Fibroblast of skin of right quadriceps (primary cell): ENCODE measurements at regions not wholly inside any gene's neighbourhood (a gene's known extent, or its start where the extent isn't known, plus 50 kb on each side); places are given as distances from the start of the nearest gene placed in this dataset.
A peak's percentile ranks its signal among the peaks of the same experiment; 100 is the strongest.

ENCODE experiments used
- DNase-seq: peaks from one replicate; pipeline ENCODE4 v3.0.0-alpha.2; 2013

DNA sequence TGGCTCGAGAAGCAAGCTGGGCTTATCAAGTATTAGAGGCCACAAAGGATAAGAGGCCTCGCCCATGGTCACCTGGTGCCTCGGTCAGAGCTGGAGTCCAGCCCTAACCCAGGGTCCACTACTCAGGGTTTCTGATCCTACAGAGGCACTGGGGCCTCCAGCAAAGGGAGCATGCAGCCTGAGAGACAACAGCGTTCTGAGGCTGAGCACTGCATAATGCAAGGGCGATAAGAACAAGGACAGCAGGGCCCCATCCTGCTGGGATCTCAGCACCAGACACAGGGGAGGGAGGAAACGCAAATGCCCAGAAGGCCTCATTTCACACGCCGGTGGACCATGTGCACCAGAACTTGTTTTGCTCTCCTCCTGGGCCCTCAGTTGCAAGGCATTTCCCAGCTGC, 63.0 kb downstream of the C5orf15 start:
- DNase-seq: no peak

DNA sequence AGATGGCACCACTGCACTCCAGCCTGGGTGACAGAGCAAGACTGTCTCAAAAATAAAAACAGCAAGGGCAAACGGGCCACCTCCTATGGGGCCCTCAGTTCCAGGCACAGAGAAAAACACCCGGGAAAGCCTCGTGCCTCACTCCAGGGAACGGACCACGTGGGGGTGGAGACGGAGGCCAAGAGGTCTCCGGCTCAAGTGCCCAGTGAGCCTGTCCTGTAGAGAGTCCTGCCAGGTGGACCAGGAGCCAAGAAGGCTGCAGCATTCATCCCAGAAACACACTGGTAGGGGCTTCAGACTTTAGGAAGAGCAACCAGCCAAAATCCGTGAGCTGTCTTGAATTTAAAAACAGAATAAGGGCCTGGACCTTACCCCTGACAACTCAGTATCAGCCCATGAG, 63.8 kb downstream of the C5orf15 start:
- no peak for DNase-seq

DNA sequence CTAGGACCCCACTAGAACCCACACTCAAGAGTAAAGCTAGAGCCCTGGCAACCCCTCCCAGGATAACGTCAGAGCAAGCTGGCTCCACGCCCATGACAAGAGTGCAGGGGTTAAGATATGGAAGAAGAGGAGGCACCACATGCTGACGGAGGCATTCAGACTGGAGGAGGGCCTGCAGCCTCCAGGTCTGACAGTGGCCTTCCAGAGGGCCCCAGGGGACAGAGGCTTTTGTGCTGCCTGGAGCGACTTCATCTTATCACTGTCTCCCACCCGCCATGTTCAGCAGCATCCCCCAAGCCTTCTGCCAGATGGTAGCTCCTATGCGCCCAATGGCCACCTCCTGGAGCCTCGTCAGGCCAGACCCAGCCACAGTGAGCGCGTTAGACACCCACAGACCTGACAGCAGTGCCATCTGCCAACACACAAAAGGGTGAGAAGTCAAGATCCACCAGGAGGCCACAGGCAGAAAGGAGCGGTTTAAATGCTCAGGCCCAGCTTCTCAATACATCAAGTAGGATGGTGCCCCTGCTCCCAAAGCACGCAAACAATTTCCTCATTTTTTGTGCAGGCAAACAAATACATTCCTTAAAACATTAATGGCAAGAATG, 65.8 kb downstream of the C5orf15 start:
- no peak for DNase-seq

DNA sequence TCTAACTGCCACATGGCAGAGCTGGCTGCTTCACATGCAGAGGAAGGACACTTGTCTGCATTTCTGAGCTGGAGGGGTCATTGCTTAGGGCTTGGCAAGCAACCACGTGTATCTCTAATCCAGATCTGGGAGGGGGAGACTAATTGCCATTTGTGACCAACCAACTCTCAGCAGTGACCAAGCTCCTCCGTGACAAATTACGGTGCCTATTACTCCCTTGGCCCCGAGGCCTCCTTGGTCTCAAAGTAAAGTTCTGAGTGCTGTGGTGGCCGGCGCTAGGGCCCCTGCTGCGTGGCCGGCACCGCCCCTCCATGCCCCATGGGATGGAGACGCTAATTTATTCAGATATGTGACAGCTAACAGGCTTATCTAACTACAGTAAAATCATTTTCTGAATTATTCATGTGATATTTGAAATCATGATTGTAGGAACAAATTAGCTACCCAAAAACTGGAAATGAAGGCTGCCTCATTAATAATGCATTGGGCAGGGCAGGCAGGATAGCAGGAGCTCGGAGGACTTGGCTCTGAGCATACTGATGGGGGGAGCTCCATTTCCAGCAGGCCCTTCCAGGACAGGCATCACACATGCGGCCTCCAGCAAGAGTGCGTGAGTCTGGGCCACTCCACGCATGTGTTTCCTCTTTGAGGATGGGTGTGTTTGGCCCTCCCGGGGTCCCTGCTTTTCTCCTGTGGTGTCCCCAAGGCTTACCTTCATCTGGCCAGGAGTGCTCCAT, 67.7 kb downstream of the C5orf15 start:
- DNase-seq: no peak

DNA sequence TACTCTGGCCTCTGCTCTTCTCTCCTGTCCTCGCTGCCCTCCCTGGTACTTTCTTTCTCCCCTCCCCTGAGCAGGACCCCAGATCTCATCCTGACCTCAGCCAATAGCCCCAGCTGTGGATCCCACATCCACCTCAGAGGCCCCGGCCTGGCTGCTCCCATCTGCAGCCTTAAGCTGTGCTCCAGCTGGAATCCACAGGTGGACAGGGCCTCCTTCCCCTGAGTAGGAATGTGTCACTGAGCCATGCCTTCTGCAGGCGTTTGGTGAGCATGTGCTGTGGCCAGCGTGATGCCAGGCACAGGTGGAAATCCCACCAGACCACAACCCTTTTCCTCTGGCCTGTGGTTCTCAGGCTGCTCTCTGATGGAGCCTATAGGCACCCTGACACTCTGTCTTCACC, 68.9 kb downstream of the C5orf15 start:
- no peak for DNase-seq

DNA sequence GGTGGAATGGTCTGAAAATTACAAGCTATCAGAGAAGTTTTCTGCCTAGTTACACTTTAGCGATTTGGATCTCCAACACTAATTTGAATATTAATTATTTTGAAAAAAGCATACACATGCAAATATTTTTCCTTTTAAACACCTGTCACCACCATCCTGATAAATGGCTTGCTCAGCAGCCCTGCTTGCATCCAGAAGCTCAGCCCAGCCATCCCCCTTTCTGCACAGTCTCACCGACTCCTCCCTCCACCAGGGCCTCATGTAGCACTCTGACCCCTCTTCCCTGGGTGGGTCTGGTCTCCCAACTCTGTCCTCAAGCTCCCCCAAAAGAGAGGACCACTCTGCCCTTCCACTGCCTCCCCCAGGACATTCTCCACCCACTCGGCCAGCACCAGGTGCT, 70.0 kb downstream of the C5orf15 start:
- no peak for DNase-seq

DNA sequence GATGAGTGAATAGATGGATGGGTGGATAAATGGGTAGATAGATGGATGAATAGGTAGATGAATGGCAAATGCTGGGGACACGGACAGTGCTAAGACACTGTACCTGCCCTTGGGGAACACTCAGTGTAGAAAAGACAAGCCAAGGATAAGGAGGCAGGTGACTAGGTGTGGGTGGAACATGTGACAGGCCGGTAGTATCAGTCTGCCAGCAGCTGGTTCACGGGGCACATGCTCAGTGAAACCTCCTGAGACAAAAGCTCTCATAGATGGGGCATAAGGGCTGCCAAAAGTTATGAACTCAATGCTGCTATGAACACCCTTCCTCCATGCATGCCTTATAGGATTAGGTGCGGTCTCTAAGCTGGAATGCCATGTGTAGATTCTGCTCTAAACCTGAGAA, 71.0 kb downstream of the C5orf15 start:
- DNase-seq: no peak

DNA sequence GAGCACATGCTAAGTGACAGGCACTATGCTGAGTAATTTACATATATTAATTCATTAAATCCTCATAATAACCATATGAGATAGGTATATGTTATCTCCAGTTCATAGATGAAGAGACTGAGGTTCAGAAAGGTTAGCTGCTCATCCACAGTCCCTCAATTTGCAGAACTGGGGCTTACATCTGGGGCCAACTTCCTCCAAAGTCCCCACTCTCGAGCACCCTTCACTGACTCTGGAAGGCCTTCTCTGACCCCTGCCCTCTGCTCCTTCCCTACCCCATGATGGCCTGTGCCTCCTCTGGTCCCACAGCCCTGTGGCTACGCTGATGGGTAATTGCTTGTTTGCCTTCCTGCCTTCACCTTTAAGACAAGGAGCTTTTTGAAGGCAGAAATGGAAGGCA, 71.6 kb downstream of the C5orf15 start:
- DNase-seq: no peak

DNA sequence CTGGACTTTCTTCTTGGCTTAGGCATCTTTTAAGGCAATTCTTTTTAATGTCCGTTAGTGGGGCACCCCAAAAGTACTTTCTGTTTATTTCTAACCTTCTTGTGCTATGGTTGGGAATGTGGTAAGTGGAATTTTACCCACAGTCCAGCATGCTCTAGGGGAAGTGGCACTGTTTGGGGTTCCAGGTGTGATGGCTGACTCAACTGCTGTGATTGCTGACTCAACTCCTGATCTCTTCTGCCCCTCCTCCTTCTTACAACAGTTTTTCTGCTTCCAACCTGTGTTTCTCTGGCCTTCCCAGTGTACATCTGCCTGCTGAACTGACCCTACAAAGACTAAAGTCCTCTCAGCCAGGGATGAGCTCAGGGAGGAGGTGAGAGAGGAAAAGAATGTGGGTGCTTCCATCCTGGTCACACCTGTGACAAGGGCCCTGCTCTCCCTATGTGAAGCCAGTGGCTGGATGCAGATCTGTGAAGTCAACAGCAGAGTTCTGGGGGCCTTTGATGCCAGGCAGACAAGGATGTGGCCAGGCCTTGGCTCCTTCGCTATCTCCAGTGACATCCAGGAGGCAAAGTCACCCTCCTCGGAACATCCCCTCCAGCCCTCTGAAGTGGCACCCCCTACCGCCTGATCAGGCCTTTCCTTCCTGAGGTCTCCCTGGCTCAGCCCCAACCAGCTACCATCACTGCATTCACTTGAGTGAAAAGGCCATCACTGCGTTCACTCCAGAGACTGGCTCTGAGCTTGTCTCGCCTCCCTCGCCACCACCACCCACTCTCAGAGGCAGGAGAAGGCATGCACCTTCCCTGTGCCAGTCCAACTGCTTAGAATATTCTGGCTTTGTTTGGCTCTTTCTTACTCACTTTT, 72.2 kb downstream of the C5orf15 start:
- no peak for DNase-seq

DNA sequence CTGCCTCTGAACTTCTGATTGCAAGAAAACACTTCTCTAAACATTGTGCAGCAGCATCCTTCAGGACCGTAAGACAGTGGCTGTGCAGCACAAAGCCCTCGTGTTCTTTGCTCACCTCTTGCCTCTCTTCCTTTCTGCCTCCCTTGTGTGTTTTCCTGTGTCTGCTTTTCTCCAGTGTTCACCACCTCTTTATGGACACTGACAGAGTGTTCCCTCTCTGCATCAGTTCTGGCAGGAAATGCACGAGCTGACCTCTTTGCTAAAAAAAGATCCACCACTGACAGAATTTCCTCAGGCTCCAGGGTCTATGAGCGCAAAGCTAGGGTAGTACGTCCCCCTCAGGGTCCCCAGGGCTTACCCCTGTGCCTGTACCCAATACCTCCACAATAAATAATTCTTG, 74.3 kb downstream of the C5orf15 start:
- no peak for DNase-seq

DNA sequence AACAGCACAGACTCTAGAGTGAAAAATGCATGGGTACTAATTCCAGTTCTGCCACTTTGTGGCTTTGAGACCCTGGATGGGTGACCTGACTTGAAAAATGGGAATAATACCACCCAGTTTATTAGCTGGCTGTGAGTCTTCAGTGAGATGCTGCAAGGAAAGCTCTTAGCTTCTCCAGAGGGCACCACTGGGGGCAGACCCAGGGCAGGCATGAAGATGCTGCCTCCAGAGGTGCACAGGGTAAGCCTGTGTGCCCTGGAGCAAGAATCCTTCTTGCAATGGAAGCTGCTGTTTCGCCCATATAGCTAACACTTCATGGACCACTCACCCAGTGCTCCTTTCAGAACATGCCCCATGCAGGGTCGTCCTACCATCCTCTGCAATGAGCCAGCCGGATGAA, 75.7 kb downstream of the C5orf15 start:
- no peak for DNase-seq

DNA sequence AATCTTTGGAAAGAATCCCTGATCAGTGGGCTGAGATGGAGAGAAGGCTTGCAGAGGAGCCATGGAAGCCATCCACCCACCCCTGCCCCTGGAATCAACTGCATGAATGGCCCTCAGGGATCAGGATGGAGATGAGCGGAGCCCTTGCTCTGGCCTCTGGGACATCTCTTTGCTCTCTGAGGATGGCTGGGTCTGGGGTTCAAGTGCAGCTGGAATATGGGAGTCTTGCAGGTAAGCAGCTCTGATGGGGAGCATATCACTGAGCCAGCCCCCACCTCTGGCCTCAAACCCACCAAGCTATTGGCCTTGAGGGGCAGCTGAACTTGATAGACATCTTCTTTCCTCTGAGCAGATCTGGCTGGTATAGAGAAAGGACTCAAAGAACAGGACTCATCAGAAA, 76.1 kb downstream of the C5orf15 start:
- no peak for DNase-seq

DNA sequence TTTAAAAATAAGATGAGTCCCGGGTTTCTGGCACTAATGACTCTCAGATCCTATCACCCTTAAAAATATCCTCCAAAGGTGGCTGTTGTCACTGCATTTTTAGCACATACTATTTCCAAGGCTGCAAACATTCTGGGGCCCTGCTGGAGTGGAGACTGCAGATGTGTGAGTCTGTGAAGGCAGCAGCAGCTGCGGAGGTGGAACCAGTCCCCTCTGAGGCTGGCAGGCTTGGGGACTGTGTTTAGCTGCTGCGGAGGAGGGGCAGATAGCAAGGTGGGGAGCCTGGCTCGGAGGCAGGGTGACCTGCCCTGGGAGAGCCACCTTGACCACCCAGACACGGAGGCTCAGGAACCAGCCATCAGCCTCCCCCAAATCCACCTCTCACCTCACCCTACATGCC, 77.0 kb downstream of the C5orf15 start:
- DNase-seq: no peak

DNA sequence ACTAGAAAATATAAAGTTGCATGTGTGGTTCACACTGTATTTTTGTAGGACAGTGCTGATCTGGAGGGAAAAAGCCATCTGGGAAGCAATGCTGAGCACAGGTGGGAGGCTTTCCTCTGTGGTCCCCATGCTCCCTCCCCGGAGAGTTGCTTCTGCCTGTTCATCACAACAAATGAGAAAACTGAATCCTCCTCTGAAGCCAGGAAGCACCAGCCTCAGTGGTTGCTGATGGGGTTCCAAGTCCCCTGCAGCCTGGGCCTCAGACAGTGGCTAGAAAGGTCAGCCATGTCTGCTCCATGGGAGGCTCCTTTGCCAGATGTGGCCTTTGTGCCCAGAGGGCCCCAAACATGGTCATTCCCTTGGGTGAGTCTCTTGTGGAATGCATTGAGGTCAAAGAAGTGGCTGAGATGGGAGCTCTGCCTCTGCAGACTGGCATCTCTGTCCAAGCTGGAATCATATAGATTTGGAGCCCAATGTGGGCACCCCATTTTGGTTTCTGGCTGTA, 77.6 kb downstream of the C5orf15 start:
- no peak for DNase-seq

DNA sequence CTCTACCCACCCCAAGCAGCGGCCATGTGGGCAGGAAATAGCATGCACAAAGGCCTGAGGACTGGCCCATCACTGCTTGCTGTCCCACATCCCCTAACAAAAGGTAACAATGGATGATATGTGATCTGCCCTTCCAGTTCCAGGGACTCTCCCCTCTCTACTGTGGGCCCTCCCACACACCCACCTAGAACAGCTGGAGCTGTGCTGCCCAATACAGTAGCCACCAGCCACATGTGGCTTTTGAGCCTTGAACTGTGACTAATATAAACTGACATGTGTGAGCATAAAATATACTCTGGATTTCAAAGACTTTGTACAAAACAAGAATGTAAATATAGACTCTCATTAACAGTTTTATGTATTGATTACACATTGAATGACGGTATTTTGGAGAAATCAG, 78.1 kb downstream of the C5orf15 start:
- DNase-seq: no peak

DNA sequence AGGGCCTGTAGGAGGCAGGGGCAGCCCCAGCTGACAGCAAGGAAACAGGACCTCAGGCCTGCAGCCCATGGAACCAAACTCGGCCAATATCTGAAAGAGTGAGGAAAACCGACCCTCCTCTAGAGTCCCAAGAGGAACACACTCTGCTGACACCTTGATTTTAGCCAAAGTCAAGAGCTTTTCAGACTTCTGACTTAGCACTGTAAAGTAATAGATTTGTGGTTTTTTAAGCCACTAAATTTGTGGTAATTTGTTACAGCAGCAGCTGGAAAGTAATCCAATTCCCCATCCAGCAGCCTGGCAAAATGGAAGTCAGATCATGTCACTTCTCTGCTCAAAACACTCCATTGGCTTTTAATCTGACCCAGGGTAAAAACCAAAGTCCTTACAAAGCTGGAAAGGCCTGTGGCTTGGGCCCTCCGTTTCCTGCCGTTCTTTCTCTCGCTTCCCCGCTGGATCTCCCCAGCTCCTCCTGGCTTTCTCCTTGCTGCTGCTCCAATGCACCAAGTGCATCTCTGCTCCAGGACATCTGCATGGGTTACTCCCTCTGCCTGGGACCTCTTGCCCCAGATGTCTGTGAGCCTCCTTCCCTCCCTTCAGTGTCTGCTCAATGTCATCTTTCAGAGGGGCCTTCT, 79.0 kb downstream of the C5orf15 start:
- DNase-seq: no peak

DNA sequence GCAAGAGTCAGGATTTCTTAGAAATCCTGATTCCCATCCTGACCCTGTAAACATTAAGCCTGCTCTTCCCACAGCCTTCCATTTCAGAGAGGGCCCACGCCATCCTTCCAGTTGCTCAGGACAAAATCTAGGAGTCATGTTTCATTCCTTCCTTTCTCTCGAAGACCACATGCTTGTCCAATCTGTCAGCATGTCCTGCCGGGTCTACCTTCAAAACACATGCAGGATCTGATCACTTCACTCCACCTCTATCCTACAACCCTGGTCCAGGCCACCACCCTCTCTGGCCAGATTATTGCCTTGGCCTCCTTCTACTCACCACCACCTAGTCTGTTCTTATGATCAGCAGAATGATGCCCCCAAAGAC, 79.8 kb downstream of the C5orf15 start:
- DNase-seq: no peak

DNA sequence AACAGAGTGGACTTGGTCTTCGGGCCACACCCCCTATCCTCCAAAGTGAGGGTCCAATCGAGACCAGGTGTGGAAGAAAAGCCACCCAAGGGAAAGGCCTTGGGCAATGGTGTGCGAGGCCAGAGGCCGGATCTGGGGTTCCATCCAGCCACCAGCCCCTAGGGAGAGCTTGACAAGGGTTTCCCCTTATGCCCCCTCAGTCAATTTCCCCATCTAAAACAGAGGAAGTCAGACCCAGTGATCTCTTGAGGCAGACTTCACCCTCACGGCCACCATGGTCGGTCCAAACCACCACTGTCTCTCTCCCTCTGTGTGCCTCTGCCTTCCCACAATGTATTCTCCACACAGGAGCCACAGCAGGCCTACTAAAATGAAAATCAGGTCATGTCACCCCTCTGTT, 82.9 kb downstream of the C5orf15 start:
- no peak for DNase-seq

DNA sequence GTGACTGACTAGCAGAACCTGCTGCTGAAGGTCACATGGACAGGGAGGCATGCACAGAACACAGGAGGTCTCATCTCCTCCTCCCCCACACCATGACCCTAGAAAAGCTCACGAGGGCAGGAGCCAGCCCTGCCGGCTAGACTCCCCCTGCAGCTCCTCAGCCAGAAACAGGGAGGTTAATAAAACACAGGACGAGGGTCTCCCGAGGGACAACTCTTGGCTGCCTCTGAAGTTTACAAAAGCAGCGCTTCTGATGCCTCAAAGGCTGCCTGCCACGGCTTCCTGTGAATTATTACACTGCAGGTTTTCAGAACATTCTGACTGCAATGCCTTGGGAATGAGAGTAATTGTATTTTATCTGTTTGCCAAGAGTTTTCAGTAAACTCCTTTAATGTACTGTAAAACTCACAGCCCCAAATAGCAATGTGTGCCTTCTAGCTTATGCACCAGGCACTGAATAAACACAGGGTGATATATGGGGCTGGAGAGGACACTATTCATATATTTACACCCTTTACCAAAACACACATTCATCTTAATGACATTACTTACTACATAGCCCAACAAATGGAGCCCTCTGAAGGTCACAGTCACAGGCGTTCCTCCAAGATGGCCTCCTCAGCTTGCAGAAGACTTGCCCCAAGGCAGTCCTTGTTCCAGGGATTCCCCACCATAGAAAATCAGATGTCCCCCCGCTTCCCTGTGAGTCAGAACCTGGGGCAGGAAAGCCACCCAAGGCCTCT, 83.7 kb downstream of the C5orf15 start:
- peak; percentile 11 for DNase-seq

DNA sequence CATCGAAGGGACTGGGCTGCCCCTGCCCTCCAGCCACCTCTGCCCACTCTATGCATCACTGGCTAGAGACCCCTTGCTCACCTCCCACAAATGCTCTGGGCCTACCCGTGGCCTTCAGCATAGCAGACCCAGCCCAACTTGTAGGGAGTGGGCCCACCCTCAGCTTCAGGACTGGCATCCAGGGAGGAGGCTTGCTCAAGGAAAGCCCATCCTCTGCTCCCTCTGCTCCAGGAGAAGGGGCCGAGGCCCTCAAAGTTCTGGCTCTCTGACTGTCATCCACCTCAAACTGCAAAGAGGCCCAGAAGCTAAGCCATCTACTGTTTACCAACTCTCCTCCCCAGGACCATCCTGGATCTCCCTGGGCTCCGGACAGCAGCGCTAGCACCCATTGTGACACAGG, 84.5 kb downstream of the C5orf15 start:
- DNase-seq: no peak

DNA sequence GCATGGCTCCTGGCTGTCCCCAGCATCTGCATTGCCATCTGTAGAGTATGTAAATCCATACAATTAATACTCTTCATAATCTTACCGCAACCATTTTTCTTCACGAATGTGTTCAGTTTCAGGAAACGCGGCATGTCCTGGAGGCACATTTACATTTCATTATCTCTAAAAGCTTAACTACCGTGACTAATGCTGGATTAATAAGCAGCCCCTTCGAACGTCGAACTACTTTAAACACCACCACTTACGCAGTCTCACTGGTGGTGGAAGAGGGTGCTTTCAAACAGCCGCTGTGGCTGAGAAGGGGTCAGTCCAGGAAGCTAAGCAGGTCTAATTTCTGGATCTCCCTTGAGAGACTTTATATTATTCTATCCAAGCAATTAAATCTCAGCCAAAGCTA, 85.6 kb downstream of the C5orf15 start:
- DNase-seq: no peak

DNA sequence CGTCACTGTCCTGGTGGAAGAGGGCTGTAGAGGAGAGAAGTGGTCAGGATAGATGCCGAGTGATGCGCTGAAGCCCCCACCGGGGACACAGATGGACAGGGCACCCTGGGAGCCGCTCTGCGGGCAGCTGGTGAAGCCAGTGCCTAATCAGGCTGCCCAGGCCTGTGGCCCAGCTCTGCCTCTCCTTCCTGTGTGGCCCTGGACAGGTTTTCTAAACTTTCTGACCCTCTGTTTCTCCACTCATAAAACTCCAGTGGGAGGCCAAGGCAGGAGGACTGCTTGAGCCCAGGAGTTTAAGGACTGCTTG, 86.1 kb downstream of the C5orf15 start:
- no peak for DNase-seq
